Thyroid gland (tissue), 4 donors: ENCODE measurements at regions not wholly inside any gene's neighbourhood (a gene's known extent, or its start where the extent isn't known, plus 50 kb on each side); places are given as distances from the start of the nearest gene placed in this dataset.

Source experiments
- DNase-seq, 2 donors: peaks; one replicate each; pipeline ENCODE4 v3.0.0-alpha.2; 2019
- H3K27ac ChIP-seq, 3 donors: fragments of 200-600 bp; sonication (generic); 1 replicate in 2 of 3; 2 replicates in 1 of 3; pipeline ENCODE4 v1.5.1; 2016 to 2019; ENCODE audit warnings: mild to moderate bottlenecking in 1 of 3, moderate library complexity in 1 of 3
- H3K27me3 ChIP-seq: fragments of 200-600 bp; sonication (generic); one replicate; pipeline ENCODE4 v1.5.1; 2019
- H3K36me3 ChIP-seq, 2 donors: fragments of 200-600 bp; sonication (generic); one replicate each; pipeline ENCODE4 v1.5.1; 2016 to 2019
- H3K4me1 ChIP-seq, 2 donors: fragments of 200-600 bp; sonication (generic); one replicate each; pipeline ENCODE4 v1.5.1; 2017 to 2019
- H3K4me3 ChIP-seq, 3 donors: fragments of 200-600 bp; sonication (generic); replicated peaks in 1 of 3; 1 replicate in 2 of 3; 2 replicates in 1 of 3; pipeline ENCODE4 v1.5.1; 2016; ENCODE audit warnings: mild to moderate bottlenecking in 1 of 3
- H3K9me3 ChIP-seq: fragments of 200-600 bp; sonication (generic); one replicate; pipeline ENCODE4 v1.5.1; 2017
- POLR2A ChIP-seq, 2 donors: fragments of 450-650 bp; IDR thresholded peaks; one replicate each; pipeline ENCODE4 v1.6.1; 2017; ENCODE audit warnings: antibody characterized with exemption in 2 of 2, mild to moderate bottlenecking in 2 of 2, moderate library complexity in 1 of 2
- WGBS, 2 donors: methylation state at CpG; one replicate each; pipeline ENCODE4 v1.1.5; 2017; 5-methylcytosine and 5-hydroxymethylcytosine counted together
- intact Hi-C: fragments of 100-400 bp; cut with DNase I; formaldehyde crosslinking; loops from one replicate; pipeline ENCODE4 v1.15.1; 2023
- TF ChIP-seq, protein P1 (sequence below), 6 experiments: fragments of 200-600 bp in 3 of 6; fragments of 450-650 bp in 3 of 6; sonication (generic) in 3 of 6; IDR thresholded peaks; one replicate each; pipeline ENCODE4 v1.5.1; 2016 to 2019; ENCODE audit warnings: antibody characterized with exemption in 6 of 6, mild to moderate bottlenecking in 2 of 6, inconsistent platforms in 1 of 6, moderate library complexity in 1 of 6

DNA sequence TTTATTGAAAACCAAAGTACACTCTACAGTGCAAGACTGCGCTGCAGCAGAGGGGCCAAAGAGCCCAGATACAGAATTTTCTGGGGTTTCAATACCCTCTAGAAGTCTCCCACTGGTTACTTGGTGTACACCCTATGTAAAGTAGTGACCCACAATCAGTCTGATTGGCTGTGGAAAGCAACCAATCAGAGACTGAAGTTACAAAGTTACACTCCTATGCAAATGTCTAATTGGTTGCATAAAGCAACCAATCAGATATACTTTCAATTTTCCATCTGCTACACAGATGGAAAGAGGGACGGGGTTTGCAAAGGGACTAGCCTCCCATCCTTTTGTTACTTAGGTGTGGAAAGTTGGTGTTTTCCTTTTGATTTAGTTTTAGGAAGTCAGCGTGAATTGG lies 198.9 kb upstream of the SH3BP4 start:
- WGBS, 2 donors: 93 to 94% methylated on average over 3 of the region's 3 CpGs
- no peaks in the 10 kb centered on the region for H3K27me3 ChIP-seq
- TF ChIP-seq POLR2A (IDR thresholded peaks at IDR 0.05): no peak
- TF ChIP-seq, protein P1, sequence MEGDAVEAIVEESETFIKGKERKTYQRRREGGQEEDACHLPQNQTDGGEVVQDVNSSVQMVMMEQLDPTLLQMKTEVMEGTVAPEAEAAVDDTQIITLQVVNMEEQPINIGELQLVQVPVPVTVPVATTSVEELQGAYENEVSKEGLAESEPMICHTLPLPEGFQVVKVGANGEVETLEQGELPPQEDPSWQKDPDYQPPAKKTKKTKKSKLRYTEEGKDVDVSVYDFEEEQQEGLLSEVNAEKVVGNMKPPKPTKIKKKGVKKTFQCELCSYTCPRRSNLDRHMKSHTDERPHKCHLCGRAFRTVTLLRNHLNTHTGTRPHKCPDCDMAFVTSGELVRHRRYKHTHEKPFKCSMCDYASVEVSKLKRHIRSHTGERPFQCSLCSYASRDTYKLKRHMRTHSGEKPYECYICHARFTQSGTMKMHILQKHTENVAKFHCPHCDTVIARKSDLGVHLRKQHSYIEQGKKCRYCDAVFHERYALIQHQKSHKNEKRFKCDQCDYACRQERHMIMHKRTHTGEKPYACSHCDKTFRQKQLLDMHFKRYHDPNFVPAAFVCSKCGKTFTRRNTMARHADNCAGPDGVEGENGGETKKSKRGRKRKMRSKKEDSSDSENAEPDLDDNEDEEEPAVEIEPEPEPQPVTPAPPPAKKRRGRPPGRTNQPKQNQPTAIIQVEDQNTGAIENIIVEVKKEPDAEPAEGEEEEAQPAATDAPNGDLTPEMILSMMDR (IDR thresholded peaks at IDR 0.05): no peak
- no peaks in the 10 kb centered on the region for H3K4me1 ChIP-seq
- no peak overlapping the region for H3K4me3 ChIP-seq
- no peaks in the 10 kb centered on the region for H3K36me3 ChIP-seq
- intact Hi-C loops: no loop called here
- no peak overlapping the region for H3K27ac ChIP-seq
- no peaks in the 10 kb centered on the region for H3K9me3 ChIP-seq
- no peak for DNase-seq

DNA sequence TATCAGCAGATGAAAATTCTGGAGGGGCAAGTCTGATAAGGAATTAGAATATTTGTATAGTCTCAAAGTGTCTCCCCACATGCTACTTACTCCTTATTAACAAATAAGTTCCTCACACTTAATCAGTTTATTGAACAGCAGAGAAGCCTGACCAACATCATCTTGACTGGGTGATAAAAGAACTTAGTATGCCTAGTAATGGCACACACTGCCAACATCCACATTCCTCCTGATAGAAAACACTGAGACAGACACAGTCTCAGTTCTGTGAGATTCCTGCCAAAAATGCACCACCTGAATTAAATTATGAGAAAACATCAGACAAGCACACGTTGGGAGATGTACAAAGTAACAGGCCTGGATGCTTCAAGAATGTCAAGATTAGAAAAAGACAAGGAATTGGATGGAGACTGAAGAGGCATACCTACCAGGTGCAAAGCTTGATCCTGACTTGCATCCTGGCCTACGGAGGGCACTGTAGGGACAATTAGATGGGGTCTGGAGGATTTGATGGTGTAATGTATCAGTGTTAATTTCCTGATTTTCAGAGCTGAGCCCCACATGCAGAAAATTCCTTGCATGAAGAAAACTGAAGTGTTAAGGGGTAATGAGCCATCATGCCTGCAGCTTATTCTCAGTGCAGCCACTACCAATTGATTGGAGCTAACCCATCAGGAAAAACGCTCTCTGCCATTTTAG lies 200.4 kb upstream of the SH3BP4 start:
- no peaks in the 10 kb centered on the region for H3K9me3 ChIP-seq
- no peaks in the 10 kb centered on the region for H3K27me3 ChIP-seq
- WGBS, 2 donors: 65 to 71% methylated on average over 3 of the region's 3 CpGs
- TF ChIP-seq POLR2A (IDR thresholded peaks at IDR 0.05): no peak
- TF ChIP-seq, protein P1 (IDR thresholded peaks at IDR 0.05): no peak
- intact Hi-C loops: no loop called here
- H3K4me1 ChIP-seq: no peaks in the 10 kb centered on the region
- H3K4me3 ChIP-seq: no peak overlapping the region
- DNase-seq: no peak
- H3K27ac ChIP-seq: no peak overlapping the region
- no peaks in the 10 kb centered on the region for H3K36me3 ChIP-seq

DNA sequence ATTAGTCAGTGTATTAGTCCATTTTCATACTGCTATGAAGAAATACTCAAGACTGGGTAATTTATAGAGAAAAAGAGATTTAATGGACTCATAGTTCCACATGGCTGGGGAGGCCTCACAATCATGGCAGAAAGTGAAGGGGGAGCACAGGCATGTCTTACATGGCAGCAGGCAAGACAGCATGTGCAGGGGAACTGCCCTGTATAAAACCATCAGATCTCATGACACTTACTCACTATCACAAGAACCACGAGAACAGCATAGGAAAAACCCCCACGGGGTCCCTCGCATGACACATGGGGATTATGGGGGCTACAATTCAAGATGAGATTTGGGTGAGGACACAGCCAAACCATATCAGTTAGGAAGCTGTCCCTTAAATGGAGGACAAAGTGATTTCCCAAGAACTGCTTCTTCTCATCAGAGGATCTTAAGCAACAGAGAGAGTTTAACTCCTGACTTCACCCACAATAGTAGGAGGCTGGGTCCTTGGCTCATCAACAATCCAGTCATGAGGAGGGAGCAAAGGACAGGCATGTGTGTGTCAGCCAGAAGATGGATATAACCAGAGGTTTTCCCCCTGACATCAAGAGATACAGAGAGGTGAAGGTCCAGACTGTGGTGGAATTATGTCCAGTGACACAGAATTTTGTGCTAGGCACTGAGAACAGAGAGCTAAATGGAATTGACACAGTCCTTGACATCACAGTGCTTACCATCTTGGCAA lies 203.8 kb upstream of the SH3BP4 start:
- Histone ChIP-seq H3K4me1 (no peaks in the 10 kb centered on the region), H3K4me3 (no peak overlapping the region), H3K27ac (no peak overlapping the region), H3K9me3 (no peaks in the 10 kb centered on the region), H3K27me3 (no peaks in the 10 kb centered on the region), H3K36me3 (no peaks in the 10 kb centered on the region)
- intact Hi-C loops: no loop called here
- 72 to 92% methylated on average over 3 of the region's 3 CpGs for whole genome bisulfite sequencing, 2 donors
- DNase-seq: no peak
- TF ChIP-seq, protein P1 (IDR thresholded peaks at IDR 0.05): no peak
- TF ChIP-seq POLR2A (IDR thresholded peaks at IDR 0.05): no peak

DNA sequence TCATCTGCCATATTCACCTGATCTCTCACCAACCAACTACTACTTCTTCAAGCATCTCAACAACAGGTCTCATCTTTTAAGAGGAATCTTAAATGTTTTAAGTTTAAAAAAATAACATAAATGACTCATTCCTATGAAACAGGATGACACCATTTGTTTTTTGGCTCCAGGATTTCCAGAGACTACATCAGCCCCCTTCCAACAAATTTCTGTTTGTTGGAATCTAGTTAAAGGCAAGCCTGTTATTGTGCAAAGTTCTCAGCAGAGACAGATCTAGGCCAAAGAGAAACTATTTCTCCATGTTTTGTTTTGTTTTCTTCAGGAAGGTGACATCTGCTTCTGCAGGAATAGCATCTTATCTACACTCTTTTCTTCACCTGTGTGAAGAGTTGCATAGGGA lies 204.8 kb upstream of the SH3BP4 start:
- intact Hi-C loops: no loop called here
- Histone ChIP-seq H3K36me3 (no peaks in the 10 kb centered on the region), H3K4me3 (no peak overlapping the region), H3K27me3 (no peaks in the 10 kb centered on the region), H3K9me3 (no peaks in the 10 kb centered on the region), H3K4me1 (no peaks in the 10 kb centered on the region), H3K27ac (no peak overlapping the region)
- DNase-seq: no peak
- TF ChIP-seq, protein P1 (IDR thresholded peaks at IDR 0.05): no peak
- TF ChIP-seq POLR2A (IDR thresholded peaks at IDR 0.05): no peak

DNA sequence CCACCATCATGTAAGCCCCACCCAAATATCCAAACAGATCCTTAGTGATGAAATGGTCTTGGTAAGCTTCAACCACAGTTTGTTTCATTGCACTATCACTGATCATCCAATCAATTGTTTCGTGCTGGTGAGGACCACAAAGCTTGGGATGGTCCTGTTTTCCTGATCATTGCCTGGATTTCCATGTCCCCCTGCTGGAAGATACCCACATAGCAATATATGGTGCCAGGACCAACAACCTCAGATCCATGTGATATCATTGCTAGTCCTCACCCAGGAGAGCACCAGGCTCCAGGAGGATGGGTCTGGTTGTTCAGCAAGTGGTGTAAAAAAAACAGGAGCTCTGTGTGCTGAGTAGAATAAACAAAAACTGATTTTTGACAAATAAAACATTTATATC lies 206.5 kb upstream of the SH3BP4 start:
- intact Hi-C loops: no loop called here
- Histone ChIP-seq H3K36me3 (no peaks in the 10 kb centered on the region), H3K4me3 (no peak overlapping the region), H3K9me3 (no peaks in the 10 kb centered on the region), H3K4me1 (no peaks in the 10 kb centered on the region), H3K27me3 (no peaks in the 10 kb centered on the region), H3K27ac (no peak overlapping the region)
- 93 to 100% methylated on average over 1 of the region's 1 CpG for whole genome bisulfite sequencing, 2 donors
- TF ChIP-seq, protein P1 (IDR thresholded peaks at IDR 0.05): no peak
- no peak for TF ChIP-seq POLR2A (IDR thresholded peaks at IDR 0.05)
- no peak for DNase-seq
